ENCODE measurements at regions not wholly inside any gene's neighbourhood (a gene's known extent, or its start where the extent isn't known, plus 50 kb on each side); places are given as distances from the start of the nearest gene placed in this dataset.

DNA sequence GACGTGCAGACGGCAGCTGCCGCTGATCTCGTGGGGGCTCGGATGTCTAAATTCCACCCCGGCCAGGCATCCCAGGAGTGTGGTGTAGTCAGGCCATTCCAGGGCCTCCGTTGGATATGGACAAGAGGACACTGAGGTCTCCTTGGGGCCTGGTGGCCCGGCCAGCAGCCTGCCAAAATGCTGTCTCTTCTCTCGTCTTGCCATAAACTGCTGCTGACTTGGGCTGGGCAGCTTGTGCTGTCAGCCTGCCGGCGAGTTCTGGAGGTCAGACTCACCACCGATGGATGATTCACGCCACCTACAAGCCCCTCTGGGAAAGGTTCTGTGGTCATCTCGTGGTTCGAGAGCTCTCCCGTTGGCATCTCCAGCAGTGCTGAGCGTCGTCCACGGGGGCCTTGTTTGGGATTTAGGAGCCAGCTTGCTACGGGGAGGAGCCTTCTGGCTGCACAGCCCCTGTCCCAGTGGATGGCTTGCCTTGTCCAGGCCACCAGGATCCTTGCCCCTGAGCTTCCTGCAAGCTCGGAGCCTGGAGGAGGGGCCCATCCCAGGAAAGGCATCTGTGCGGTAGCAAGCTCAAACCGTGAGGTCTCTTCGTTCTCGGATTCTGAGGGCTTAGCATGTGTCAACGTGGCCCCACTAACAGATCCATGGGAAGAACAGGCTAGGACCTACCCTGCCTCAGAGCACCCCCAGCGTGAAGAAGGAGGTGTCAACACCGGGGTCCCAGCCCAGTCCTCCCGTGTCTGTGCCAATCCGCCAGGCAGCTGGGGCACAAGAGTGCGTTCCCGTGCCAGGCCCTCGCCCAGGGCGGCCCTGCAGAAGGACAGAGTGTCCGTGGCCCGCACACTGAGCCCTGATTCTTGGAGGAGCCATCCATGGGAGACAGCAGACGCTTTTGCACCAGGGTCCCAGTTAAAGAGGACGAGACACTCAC is 1114.1 kb downstream of the BRD1 start:
- Mint-ChIP-seq H3K4me1 (peaks cover 14% of the 10 kb centered on the region), H3K27ac (no peak overlapping the region), H3K9me3 (peaks cover 14% of the 10 kb centered on the region), H3K4me3 (no peak overlapping the region), H3K27me3 (ENCODE audit: insufficient read depth, low read depth, poor library complexity) (peaks cover 2% of the 10 kb centered on the region), H3K36me3 (ENCODE audit: low read depth) (peaks cover 19% of the 10 kb centered on the region)
- no peaks in the 10 kb centered on the region for H3K4me1 ChIP-seq (ENCODE audit: insufficient read depth)
- H3K4me3 ChIP-seq: no peak overlapping the region
- H3K27ac ChIP-seq (ENCODE audit: low read depth): no peak overlapping the region
- ATAC-seq: no peak
- H3K36me3 ChIP-seq (ENCODE audit: insufficient read depth): no peaks in the 10 kb centered on the region; the same call in 1 of the 2 replicates
- H3K4me2 ChIP-seq: no peak overlapping the region
- H3K27me3 ChIP-seq (ENCODE audit: insufficient read depth): no peaks in the 10 kb centered on the region
- no peaks in the 10 kb centered on the region for H4K20me1 ChIP-seq (replicated peaks; ENCODE audit: insufficient read depth)
- H2AFZ ChIP-seq: no peak overlapping the region
- H3F3A ChIP-seq (replicated peaks; ENCODE audit: low read depth): no peaks in the 10 kb centered on the region
- no peak for DNase-seq (ENCODE audit: low spot score)
- H3K79me2 ChIP-seq (replicated peaks; ENCODE audit: insufficient read depth): no peaks in the 10 kb centered on the region
- no peak for TF ChIP-seq ZNF114 (CRISPR knock-in tag; IDR thresholded peaks at IDR 0.05)
- no peak for TF ChIP-seq ZNF331 (CRISPR knock-in tag; IDR thresholded peaks at IDR 0.05; ENCODE audit: low read depth)
- no peak for TF ChIP-seq EZH2phosphoT487 (IDR thresholded peaks at IDR 0.05; ENCODE audit: unreplicated experiment)
- TF ChIP-seq ZNF462 (CRISPR knock-in tag; IDR thresholded peaks at IDR 0.05): no peak
- no peak for TF ChIP-seq POLR2AphosphoS5 (IDR thresholded peaks at IDR 0.05; ENCODE audit: low read depth)
- TF ChIP-seq, protein P1, sequence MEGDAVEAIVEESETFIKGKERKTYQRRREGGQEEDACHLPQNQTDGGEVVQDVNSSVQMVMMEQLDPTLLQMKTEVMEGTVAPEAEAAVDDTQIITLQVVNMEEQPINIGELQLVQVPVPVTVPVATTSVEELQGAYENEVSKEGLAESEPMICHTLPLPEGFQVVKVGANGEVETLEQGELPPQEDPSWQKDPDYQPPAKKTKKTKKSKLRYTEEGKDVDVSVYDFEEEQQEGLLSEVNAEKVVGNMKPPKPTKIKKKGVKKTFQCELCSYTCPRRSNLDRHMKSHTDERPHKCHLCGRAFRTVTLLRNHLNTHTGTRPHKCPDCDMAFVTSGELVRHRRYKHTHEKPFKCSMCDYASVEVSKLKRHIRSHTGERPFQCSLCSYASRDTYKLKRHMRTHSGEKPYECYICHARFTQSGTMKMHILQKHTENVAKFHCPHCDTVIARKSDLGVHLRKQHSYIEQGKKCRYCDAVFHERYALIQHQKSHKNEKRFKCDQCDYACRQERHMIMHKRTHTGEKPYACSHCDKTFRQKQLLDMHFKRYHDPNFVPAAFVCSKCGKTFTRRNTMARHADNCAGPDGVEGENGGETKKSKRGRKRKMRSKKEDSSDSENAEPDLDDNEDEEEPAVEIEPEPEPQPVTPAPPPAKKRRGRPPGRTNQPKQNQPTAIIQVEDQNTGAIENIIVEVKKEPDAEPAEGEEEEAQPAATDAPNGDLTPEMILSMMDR (conservative IDR thresholded peaks at IDR 0.05; ENCODE audit: low read depth in 2 of 2): no peak
- no peak for TF ChIP-seq JUNB (IDR thresholded peaks at IDR 0.05; ENCODE audit: unreplicated experiment)
- no peak for TF ChIP-seq EZH2 (IDR thresholded peaks at IDR 0.05; ENCODE audit: low read depth, unreplicated experiment)
- TF ChIP-seq CREB1 (CRISPR knock-in tag; IDR thresholded peaks at IDR 0.05; ENCODE audit: low read depth): no peak
- TF ChIP-seq STAT1 (IDR thresholded peaks at IDR 0.05; ENCODE audit: unreplicated experiment): no peak
- TF ChIP-seq, protein P2, sequence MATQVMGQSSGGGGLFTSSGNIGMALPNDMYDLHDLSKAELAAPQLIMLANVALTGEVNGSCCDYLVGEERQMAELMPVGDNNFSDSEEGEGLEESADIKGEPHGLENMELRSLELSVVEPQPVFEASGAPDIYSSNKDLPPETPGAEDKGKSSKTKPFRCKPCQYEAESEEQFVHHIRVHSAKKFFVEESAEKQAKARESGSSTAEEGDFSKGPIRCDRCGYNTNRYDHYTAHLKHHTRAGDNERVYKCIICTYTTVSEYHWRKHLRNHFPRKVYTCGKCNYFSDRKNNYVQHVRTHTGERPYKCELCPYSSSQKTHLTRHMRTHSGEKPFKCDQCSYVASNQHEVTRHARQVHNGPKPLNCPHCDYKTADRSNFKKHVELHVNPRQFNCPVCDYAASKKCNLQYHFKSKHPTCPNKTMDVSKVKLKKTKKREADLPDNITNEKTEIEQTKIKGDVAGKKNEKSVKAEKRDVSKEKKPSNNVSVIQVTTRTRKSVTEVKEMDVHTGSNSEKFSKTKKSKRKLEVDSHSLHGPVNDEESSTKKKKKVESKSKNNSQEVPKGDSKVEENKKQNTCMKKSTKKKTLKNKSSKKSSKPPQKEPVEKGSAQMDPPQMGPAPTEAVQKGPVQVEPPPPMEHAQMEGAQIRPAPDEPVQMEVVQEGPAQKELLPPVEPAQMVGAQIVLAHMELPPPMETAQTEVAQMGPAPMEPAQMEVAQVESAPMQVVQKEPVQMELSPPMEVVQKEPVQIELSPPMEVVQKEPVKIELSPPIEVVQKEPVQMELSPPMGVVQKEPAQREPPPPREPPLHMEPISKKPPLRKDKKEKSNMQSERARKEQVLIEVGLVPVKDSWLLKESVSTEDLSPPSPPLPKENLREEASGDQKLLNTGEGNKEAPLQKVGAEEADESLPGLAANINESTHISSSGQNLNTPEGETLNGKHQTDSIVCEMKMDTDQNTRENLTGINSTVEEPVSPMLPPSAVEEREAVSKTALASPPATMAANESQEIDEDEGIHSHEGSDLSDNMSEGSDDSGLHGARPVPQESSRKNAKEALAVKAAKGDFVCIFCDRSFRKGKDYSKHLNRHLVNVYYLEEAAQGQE (IDR thresholded peaks at IDR 0.05; ENCODE audit: unreplicated experiment): no peak
- TF ChIP-seq NANOG (IDR thresholded peaks at IDR 0.05; ENCODE audit: borderline replicate concordance): no peak
- TF ChIP-seq ETS1 (IDR thresholded peaks at IDR 0.05): no peak
- no peaks in the 10 kb centered on the region for H3K9me2 ChIP-seq (ENCODE audit: insufficient read depth)

Measured in GM23338 (cell line).